K562 (cell line): ENCODE measurements at regions not wholly inside any gene's neighbourhood (a gene's known extent, or its start where the extent isn't known, plus 50 kb on each side); places are given as distances from the start of the nearest gene placed in this dataset.

Source experiments
- ATAC-seq: fragments of 200-7000 bp; cut with Tn5 transposase; 3 replicates; pipeline ENCODE4 v1.9.1; 2020; ENCODE audit warnings: moderate library complexity
- BruUV-seq: library from RNA; stranded (reverse); fragments of 400-500 nt; replicated peaks from 2 replicates; lab custom pipeline; 2021; lab: Mats Ljungman, UMichigan
- CTCF ChIA-PET: fragments of 300-600 bp; formaldehyde crosslinking; extraction: SDS; loops from one replicate; lab custom pipeline; 2021; ENCODE audit warnings: low intra/inter-chr PET ratio; lab: Yijun Ruan, JAX
- POLR2A ChIA-PET: fragments of 300-600, 350-650 bp; sonication (Branson Sonifier 250); formaldehyde crosslinking; extraction: SDS; loops from one replicate; lab custom pipeline; 2021; ENCODE audit warnings: antibody characterized with exemption, inconsistent platforms; lab: Yijun Ruan, JAX
- DNase-seq, 4 experiments: peaks; one replicate each; pipeline versions ENCODE4 v3.0.0 to v3.0.0-alpha.2; 2011 to 2018; ENCODE audit warnings: low spot score in 3 of 4, mixed read lengths in 3 of 4; ENCODE audit errors: extremely low read depth in 1 of 4
- FAIRE-seq: peaks from 2 replicates; lab custom pipeline; 2011; peaks lifted over from hg19 to GRCh38; lab: Jason Lieb, UNC
- H2AFZ ChIP-seq: 2 replicates; pipeline ENCODE4 v1.6.0; 2011; ENCODE audit warnings: low read depth, low read length, control low read depth, inconsistent platforms
- H3K27ac ChIP-seq: fragments of 200-600 bp; 3 replicates; pipeline ENCODE4 v1.8.0; 2011; ENCODE audit warnings: low read depth, mild to moderate bottlenecking, control low read depth, inconsistent platforms, low read length, moderate library complexity, mixed read lengths; ENCODE audit errors: extremely low read depth
- H3K27me3 ChIP-seq, 2 experiments: fragments of 300-600 bp in 1 of 2; 2 replicates in 1 of 2; 3 replicates in 1 of 2; pipeline versions ENCODE4 v1.6.0 to v1.8.0; 2011; ENCODE audit warnings: inconsistent platforms in 2 of 2, low read length in 2 of 2, mild to moderate bottlenecking in 1 of 2, mixed read lengths in 1 of 2, moderate library complexity in 1 of 2; ENCODE audit not compliant: control insufficient read depth in 2 of 2, insufficient read depth in 2 of 2
- H3K36me3 ChIP-seq: fragments of 300-600 bp; 3 replicates; pipeline ENCODE4 v1.8.0; 2011; ENCODE audit warnings: mild to moderate bottlenecking, low read length, inconsistent platforms; ENCODE audit not compliant: control insufficient read depth, insufficient read depth
- H3K4me1 ChIP-seq, 2 experiments: fragments of 200-600 bp in 1 of 2; replicated peaks in 1 of 2; 2 replicates in 1 of 2; 3 replicates in 1 of 2; pipeline versions ENCODE4 v1.5.1 to v1.8.0; 2011; ENCODE audit warnings: inconsistent platforms in 2 of 2, low read length in 2 of 2, mild to moderate bottlenecking in 1 of 2, mixed read lengths in 1 of 2, moderate library complexity in 1 of 2; ENCODE audit not compliant: control insufficient read depth in 2 of 2, insufficient read depth in 2 of 2
- H3K4me2 ChIP-seq: 2 replicates; pipeline ENCODE4 v1.6.1; 2011; ENCODE audit warnings: low read length, control low read depth, inconsistent platforms, mixed read lengths; ENCODE audit not compliant: insufficient read depth
- H3K4me3 ChIP-seq: fragments of 200-600 bp; sonication (generic), shearing (Covaris generic); 2 replicates; pipeline ENCODE4 v1.5.1; 2016; ENCODE audit warnings: control low read depth, inconsistent platforms
- H3K79me2 ChIP-seq: fragments of 200-600 bp; 3 replicates; pipeline ENCODE4 v1.8.0; 2011; ENCODE audit warnings: low read length, inconsistent platforms; ENCODE audit not compliant: control insufficient read depth, insufficient read depth
- H3K9ac ChIP-seq, 2 experiments: 2 replicates each; pipeline versions ENCODE4 v1.6.0 to v1.6.1; 2011; ENCODE audit warnings: low read depth in 2 of 2, low read length in 2 of 2, control low read depth in 1 of 2, inconsistent platforms in 1 of 2, mild to moderate bottlenecking in 1 of 2, mixed read lengths in 1 of 2; ENCODE audit not compliant: insufficient read depth in 1 of 2
- H3K9me1 ChIP-seq: one replicate; pipeline ENCODE4 v1.6.0; 2011; ENCODE audit warnings: inconsistent platforms, mild to moderate bottlenecking, low read length, moderate library complexity; ENCODE audit not compliant: control insufficient read depth, insufficient read depth
- H3K9me3 ChIP-seq: replicated peaks from 2 replicates; pipeline ENCODE4 v1.5.1; 2011; ENCODE audit warnings: low read depth, low read length, inconsistent platforms; ENCODE audit not compliant: control insufficient read depth, insufficient read depth
- H4K20me1 ChIP-seq: replicated peaks from 2 replicates; pipeline ENCODE4 v1.6.1; 2011; ENCODE audit warnings: low read length, inconsistent platforms, mixed read lengths; ENCODE audit not compliant: control insufficient read depth, insufficient read depth
- HSF4 ChIP-seq: fragments of 250-450 bp; sonication (Bioruptor Pico); IDR thresholded peaks from 2 replicates; pipeline ENCODE4 v2.1.2; 2022; ENCODE audit warnings: mild to moderate bottlenecking, moderate library complexity, borderline replicate concordance
- MCM5 ChIP-seq: fragments of 450-650 bp; IDR thresholded peaks from 2 replicates; pipeline ENCODE4 v1.6.1; 2016; ENCODE audit warnings: low read depth
- NR4A1 ChIP-seq, 2 experiments: fragments of 250-450 bp in 1 of 2; fragments of 450-650 bp in 1 of 2; sonication (Bioruptor Pico) in 1 of 2; IDR thresholded peaks; 2 replicates each; pipeline versions ENCODE4 v1.4.0 to v1.6.1; 2016 to 2020; ENCODE audit warnings: mild to moderate bottlenecking in 2 of 2, missing compliant biosample characterization in 1 of 2, missing genetic modification characterization in 1 of 2, moderate library complexity in 1 of 2
- SP1 ChIP-seq: sonication (generic); formaldehyde crosslinking; IDR thresholded peaks from 2 replicates; pipeline ENCODE4 v1.8.1; 2022; ENCODE audit warnings: mild to moderate bottlenecking, missing genetic modification reagents
- ZNF324 ChIP-seq: fragments of 250-450 bp; sonication (Bioruptor Pico); IDR thresholded peaks from 2 replicates; pipeline ENCODE4 v1.4.0; 2020; ENCODE audit warnings: mild to moderate bottlenecking
- ZNF668 ChIP-seq: fragments of 250-450 bp; sonication (Bioruptor Pico); IDR thresholded peaks from 2 replicates; pipeline ENCODE4 v1.8.0; 2022; ENCODE audit warnings: mild to moderate bottlenecking, inconsistent platforms
- ZSCAN29 ChIP-seq: fragments of 450-650 bp; IDR thresholded peaks from 2 replicates; pipeline ENCODE4 v1.6.1; 2017
- in situ Hi-C: fragments of 300-500 bp; cut with MboI; formaldehyde crosslinking; loops from 4 replicates; pipeline ENCODE4 v1.15.0; 2018; ENCODE audit warnings: inconsistent platforms, mixed read lengths
- intact Hi-C: fragments of 100-400 bp; cut with micrococcal nuclease; formaldehyde crosslinking; loops from 2 replicates; pipeline ENCODE4 v1.14.2; 2022
- TF ChIP-seq, protein P1 (sequence below): fragments of 250-450 bp; sonication (Bioruptor Pico); IDR thresholded peaks from 2 replicates; pipeline ENCODE4 v1.5.0; 2021; ENCODE audit warnings: mild to moderate bottlenecking, borderline replicate concordance
- TF ChIP-seq, protein P2 (sequence below): fragments of 250-450 bp; sonication (Bioruptor Pico); IDR thresholded peaks from 2 replicates; pipeline ENCODE4 v1.8.0; 2022; ENCODE audit warnings: inconsistent platforms
- TF ChIP-seq, protein P3 (sequence below): fragments of 250-450 bp; sonication (Bioruptor Pico); IDR thresholded peaks from 2 replicates; pipeline ENCODE4 v1.5.0; 2021; ENCODE audit warnings: mild to moderate bottlenecking, moderate library complexity
- TF ChIP-seq, protein P4 (sequence below): fragments of 150-350 bp; conservative IDR thresholded peaks from 2 replicates; pipeline ENCODE4 v1.6.1; 2014; ENCODE audit warnings: low read length

GRCh38 chr7:13307040-13307439 is 619.6 kb downstream of the ARL4A start:
- Histone ChIP-seq H3K9ac (no peak overlapping the region), H3K4me2 (no peak overlapping the region), H2AFZ (no peak overlapping the region), H3K9me1 (no peaks in the 10 kb centered on the region), H3K27ac (no peak overlapping the region), H3K4me3 (no peak overlapping the region), H3K4me1 (no peaks in the 10 kb centered on the region), H3K36me3 (no peaks in the 10 kb centered on the region), H4K20me1 (no peaks in the 10 kb centered on the region), H3K79me2 (no peaks in the 10 kb centered on the region), H3K9me3 (no peaks in the 10 kb centered on the region), H3K27me3 (no peaks in the 10 kb centered on the region)
- no peak for FAIRE-seq
- ATAC-seq: no peak
- no peak for DNase-seq
- no peak for TF ChIP-seq ZNF668
- no peak for TF ChIP-seq SP1 (CRISPR knock-in tag)
- no peak for TF ChIP-seq ZNF324
- TF ChIP-seq, protein P1, sequence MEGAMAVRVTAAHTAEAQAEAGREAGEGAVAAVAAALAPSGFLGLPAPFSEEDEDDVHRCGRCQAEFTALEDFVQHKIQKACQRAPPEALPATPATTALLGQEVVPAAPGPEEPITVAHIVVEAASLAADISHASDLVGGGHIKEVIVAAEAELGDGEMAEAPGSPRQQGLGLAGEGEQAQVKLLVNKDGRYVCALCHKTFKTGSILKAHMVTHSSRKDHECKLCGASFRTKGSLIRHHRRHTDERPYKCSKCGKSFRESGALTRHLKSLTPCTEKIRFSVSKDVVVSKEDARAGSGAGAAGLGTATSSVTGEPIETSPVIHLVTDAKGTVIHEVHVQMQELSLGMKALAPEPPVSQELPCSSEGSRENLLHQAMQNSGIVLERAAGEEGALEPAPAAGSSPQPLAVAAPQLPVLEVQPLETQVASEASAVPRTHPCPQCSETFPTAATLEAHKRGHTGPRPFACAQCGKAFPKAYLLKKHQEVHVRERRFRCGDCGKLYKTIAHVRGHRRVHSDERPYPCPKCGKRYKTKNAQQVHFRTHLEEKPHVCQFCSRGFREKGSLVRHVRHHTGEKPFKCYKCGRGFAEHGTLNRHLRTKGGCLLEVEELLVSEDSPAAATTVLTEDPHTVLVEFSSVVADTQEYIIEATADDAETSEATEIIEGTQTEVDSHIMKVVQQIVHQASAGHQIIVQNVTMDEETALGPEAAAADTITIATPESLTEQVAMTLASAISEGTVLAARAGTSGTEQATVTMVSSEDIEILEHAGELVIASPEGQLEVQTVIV (CRISPR knock-in tag): no peak
- TF ChIP-seq HSF4 (CRISPR knock-in tag): no peak
- TF ChIP-seq, protein P2, sequence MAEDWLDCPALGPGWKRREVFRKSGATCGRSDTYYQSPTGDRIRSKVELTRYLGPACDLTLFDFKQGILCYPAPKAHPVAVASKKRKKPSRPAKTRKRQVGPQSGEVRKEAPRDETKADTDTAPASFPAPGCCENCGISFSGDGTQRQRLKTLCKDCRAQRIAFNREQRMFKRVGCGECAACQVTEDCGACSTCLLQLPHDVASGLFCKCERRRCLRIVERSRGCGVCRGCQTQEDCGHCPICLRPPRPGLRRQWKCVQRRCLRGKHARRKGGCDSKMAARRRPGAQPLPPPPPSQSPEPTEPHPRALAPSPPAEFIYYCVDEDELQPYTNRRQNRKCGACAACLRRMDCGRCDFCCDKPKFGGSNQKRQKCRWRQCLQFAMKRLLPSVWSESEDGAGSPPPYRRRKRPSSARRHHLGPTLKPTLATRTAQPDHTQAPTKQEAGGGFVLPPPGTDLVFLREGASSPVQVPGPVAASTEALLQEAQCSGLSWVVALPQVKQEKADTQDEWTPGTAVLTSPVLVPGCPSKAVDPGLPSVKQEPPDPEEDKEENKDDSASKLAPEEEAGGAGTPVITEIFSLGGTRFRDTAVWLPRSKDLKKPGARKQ (CRISPR knock-in tag): no peak
- no peak for TF ChIP-seq MCM5
- TF ChIP-seq ZSCAN29: no peak
- TF ChIP-seq, protein P3, sequence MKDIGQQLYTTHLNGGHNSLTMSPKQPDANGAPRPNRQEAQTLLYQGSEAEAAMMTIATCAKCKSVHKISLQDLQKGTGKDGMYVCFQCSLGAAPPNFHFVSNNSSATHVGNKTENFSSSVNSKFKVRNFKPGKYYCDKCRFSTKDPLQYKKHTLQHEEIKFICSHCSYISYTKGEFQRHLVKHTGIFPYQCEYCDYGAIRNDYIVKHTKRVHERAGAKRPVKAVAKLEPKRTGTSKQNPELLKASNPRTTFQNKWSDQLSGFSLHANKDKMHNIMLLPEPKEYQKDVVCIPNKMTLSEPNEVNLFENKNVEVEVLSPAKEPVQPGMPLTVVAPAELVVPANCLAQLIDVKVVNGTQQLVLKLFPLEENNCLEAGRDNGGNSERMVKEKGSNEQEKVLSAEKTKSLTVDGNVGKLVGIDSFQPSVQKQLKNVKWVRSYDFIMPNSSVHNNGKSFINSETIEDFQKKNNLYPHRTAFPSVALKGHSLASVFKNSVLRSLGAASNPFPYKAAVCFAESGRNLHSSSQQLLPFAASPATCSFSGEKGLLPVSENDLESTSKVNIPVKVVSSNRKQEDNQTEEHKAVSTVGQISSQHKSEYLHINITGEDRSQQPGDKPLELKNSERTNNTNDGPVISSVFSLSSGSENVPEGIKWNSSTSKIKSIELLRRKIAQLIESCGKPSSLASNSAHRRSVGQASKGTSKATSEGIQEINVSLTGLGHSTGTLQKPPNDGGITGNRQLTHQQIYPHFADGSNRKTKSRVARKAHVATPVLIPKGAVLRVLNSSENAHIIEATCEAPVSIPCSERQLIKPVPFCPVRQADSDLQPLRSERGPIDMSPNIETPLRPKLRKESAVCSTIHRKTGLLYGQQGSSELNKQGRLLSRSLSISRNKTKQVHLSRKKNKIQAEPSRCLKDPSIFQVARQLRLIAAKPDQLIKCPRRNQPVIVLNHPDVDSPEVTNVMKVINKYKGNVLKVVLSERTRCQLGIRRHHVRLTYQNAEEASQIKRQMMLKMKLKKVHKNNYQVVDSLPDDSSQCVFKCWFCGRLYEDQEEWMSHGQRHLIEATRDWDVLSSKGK: no peak
- no peak for TF ChIP-seq NR4A1 (CRISPR knock-in tag; IDR thresholded peaks at IDR 0.05)
- TF ChIP-seq NR4A1 (tag; IDR thresholded peaks at IDR 0.05): no peak
- TF ChIP-seq, protein P4, sequence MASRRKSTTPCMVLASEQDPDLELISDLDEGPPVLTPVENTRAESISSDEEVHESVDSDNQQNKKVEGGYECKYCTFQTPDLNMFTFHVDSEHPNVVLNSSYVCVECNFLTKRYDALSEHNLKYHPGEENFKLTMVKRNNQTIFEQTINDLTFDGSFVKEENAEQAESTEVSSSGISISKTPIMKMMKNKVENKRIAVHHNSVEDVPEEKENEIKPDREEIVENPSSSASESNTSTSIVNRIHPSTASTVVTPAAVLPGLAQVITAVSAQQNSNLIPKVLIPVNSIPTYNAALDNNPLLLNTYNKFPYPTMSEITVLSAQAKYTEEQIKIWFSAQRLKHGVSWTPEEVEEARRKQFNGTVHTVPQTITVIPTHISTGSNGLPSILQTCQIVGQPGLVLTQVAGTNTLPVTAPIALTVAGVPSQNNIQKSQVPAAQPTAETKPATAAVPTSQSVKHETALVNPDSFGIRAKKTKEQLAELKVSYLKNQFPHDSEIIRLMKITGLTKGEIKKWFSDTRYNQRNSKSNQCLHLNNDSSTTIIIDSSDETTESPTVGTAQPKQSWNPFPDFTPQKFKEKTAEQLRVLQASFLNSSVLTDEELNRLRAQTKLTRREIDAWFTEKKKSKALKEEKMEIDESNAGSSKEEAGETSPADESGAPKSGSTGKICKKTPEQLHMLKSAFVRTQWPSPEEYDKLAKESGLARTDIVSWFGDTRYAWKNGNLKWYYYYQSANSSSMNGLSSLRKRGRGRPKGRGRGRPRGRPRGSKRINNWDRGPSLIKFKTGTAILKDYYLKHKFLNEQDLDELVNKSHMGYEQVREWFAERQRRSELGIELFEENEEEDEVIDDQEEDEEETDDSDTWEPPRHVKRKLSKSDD: no peak
- POLR2A ChIA-PET: no interaction called here
- CTCF ChIA-PET: no interaction called here
- in situ Hi-C loops: no loop called here
- intact Hi-C loops: no loop called here
- BruUV-seq: no TSS peak
